Vagina (tissue), 2 donors: ENCODE measurements at regions not wholly inside any gene's neighbourhood (a gene's known extent, or its start where the extent isn't known, plus 50 kb on each side); places are given as distances from the start of the nearest gene placed in this dataset.

Source experiments
- POLR2AphosphoS5 ChIP-seq, 2 donors: sonication (generic); formaldehyde crosslinking; IDR thresholded peaks; one replicate each; pipeline ENCODE4 v1.9.0; 2017; ENCODE audit warnings: antibody characterized with exemption in 2 of 2, mild to moderate bottlenecking in 2 of 2, low read depth in 1 of 2; ENCODE audit not compliant: insufficient read depth in 1 of 2
- TF ChIP-seq, protein P1 (sequence below), 3 experiments: fragments of 450-650 bp in 2 of 3; fragments of 200-600 bp in 1 of 3; sonication (generic) in 1 of 3; IDR thresholded peaks; one replicate each; pipeline ENCODE4 v1.5.1; 2017 to 2019; ENCODE audit warnings: antibody characterized with exemption in 3 of 3, mild to moderate bottlenecking in 2 of 3, moderate library complexity in 2 of 3

DNA sequence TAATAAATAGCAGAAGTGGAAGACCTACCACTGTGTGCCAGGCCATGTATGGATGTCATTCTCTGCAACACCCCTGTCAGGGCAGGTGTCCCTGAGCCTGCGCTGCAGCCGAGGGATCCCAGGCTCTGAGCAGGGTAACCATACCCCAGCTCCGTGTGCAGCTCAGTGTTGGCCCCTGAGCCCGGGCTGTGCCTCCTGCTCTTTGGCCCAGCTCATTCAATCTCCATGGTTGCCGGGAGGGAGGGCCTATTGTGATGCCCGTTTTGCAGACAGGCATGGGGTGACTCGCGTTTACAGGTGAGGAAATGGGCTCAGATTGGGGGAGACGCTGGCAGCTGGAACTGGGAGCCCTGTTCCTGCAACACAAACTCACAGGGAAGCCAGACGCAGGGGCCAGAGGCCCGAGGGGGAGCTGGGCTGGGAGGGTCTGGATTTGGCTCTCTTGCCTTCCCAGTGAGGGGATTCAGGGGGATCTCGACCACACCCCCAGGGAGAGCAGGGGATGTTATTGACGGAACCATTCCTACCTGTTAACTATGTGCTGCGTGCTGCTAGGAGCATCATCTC lies 190.5 kb downstream of the IRF8 start:
- TF ChIP-seq, protein P1, sequence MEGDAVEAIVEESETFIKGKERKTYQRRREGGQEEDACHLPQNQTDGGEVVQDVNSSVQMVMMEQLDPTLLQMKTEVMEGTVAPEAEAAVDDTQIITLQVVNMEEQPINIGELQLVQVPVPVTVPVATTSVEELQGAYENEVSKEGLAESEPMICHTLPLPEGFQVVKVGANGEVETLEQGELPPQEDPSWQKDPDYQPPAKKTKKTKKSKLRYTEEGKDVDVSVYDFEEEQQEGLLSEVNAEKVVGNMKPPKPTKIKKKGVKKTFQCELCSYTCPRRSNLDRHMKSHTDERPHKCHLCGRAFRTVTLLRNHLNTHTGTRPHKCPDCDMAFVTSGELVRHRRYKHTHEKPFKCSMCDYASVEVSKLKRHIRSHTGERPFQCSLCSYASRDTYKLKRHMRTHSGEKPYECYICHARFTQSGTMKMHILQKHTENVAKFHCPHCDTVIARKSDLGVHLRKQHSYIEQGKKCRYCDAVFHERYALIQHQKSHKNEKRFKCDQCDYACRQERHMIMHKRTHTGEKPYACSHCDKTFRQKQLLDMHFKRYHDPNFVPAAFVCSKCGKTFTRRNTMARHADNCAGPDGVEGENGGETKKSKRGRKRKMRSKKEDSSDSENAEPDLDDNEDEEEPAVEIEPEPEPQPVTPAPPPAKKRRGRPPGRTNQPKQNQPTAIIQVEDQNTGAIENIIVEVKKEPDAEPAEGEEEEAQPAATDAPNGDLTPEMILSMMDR (IDR thresholded peaks at IDR 0.05), result no peak
- TF ChIP-seq POLR2AphosphoS5 (IDR thresholded peaks at IDR 0.05; ENCODE audit: insufficient read depth in 1 of 2, low read depth in 1 of 2), result no peak
